Mammary epithelial cell (primary cell): ENCODE measurements at regions not wholly inside any gene's neighbourhood (a gene's known extent, or its start where the extent isn't known, plus 50 kb on each side); places are given as distances from the start of the nearest gene placed in this dataset.

Experiments
- EZH2 ChIP-seq: IDR thresholded peaks from 2 replicates; pipeline ENCODE4 v1.6.1; 2012; ENCODE audit warnings: low read length, inconsistent platforms, borderline replicate concordance
- TF ChIP-seq, protein P1 (sequence below), 2 donors: IDR thresholded peaks in 1 of 2; conservative IDR thresholded peaks in 1 of 2; 2 replicates each; pipeline ENCODE4 v1.5.1; 2011 to 2012; ENCODE audit warnings: inconsistent platforms in 2 of 2, low read length in 2 of 2, mild to moderate bottlenecking in 2 of 2, control low read depth in 1 of 2, low read depth in 1 of 2; ENCODE audit not compliant: insufficient read depth in 1 of 2; ENCODE audit errors: extremely low read depth in 1 of 2

DNA sequence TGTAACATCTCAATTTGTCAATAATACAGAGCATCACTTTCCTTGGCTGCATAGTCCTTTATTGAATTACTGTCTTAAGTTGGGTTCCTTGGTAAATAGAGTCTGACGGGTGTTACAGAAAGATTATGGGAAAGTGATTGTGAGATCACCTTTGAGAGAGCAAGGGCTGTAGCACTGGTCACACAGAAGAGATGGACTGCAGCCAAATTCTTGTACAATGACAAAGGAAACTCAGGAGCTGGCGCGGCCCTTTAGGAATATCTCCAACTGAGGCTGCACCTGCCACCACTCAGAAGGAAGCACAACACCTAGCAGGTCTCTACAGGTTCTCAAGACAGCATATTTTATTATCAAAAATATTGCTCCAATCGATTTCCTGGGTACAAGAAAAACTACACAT is 350.0 kb upstream of the ISL1 start:
- TF ChIP-seq, protein P1, sequence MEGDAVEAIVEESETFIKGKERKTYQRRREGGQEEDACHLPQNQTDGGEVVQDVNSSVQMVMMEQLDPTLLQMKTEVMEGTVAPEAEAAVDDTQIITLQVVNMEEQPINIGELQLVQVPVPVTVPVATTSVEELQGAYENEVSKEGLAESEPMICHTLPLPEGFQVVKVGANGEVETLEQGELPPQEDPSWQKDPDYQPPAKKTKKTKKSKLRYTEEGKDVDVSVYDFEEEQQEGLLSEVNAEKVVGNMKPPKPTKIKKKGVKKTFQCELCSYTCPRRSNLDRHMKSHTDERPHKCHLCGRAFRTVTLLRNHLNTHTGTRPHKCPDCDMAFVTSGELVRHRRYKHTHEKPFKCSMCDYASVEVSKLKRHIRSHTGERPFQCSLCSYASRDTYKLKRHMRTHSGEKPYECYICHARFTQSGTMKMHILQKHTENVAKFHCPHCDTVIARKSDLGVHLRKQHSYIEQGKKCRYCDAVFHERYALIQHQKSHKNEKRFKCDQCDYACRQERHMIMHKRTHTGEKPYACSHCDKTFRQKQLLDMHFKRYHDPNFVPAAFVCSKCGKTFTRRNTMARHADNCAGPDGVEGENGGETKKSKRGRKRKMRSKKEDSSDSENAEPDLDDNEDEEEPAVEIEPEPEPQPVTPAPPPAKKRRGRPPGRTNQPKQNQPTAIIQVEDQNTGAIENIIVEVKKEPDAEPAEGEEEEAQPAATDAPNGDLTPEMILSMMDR (conservative IDR thresholded peaks at IDR 0.05 in 1 of 2, IDR thresholded peaks at IDR 0.05 in 1 of 2; ENCODE audit: extremely low read depth in 1 of 2, insufficient read depth in 1 of 2, low read depth in 1 of 2, low read length in 2 of 2), result no peak
- TF ChIP-seq EZH2, result no peak
